ENCODE measurements at regions not wholly inside any gene's neighbourhood (a gene's known extent, or its start where the extent isn't known, plus 50 kb on each side); places are given as distances from the start of the nearest gene placed in this dataset.

DNA sequence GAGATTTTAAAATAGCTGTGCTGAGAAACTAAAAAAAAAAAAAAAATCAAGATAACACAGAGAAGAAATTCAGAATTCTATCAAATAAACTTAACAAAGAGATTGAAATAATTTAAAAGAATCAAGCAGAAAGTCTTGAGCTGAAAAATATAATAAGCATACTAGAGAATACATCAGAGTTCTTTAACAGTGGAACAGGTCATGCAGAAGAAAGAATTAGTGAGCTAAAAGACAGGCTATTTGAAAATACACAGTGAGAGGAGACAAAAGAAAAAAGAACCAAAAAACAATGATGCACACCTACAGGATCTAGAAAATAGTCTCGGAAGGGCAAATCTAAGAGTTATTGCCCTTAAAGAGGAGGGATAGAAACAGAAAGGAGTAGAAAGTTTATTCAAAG, 548.1 kb downstream of the ADCYAP1 start:
- intact Hi-C loops (cut with DNase I) = no loop called here
- Histone ChIP-seq H3K9me3 (no peaks in the 10 kb centered on the region), H3K36me3 (ENCODE audit: insufficient read depth in 1 of 2, low read depth in 1 of 2) (no peaks in the 10 kb centered on the region), H3K4me1 (no peaks in the 10 kb centered on the region), H3K27ac (no peak overlapping the region), H3K4me3 (no peak overlapping the region), H3K27me3 (ENCODE audit: insufficient read depth in 3 of 3, low read length in 2 of 3) (no peaks in the 10 kb centered on the region)
- no peak for DNase-seq
- ATAC-seq = no peak
- WGBS, 3 donors = 0 to 93% (median 47%) methylated on average over 1 of the region's 1 CpG
- TF ChIP-seq, protein P1, sequence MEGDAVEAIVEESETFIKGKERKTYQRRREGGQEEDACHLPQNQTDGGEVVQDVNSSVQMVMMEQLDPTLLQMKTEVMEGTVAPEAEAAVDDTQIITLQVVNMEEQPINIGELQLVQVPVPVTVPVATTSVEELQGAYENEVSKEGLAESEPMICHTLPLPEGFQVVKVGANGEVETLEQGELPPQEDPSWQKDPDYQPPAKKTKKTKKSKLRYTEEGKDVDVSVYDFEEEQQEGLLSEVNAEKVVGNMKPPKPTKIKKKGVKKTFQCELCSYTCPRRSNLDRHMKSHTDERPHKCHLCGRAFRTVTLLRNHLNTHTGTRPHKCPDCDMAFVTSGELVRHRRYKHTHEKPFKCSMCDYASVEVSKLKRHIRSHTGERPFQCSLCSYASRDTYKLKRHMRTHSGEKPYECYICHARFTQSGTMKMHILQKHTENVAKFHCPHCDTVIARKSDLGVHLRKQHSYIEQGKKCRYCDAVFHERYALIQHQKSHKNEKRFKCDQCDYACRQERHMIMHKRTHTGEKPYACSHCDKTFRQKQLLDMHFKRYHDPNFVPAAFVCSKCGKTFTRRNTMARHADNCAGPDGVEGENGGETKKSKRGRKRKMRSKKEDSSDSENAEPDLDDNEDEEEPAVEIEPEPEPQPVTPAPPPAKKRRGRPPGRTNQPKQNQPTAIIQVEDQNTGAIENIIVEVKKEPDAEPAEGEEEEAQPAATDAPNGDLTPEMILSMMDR (IDR thresholded peaks at IDR 0.05) = no peak

DNA sequence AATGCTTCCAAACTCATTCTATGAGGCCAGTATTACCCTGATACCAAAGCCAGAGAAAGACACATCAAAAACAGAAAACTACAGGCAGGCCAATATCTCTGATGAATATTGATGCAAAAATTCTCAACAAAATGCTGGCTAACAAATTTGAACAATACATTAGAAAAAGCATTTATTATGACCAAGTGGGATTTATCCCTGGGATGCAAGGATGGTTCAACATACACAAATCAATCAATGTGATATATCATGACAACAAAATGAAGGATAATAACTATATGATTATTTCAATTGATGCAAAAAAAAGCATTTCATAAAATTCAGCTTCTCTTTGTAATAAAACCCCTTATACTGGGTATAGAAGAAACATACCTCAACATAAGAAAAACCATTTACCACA, 550.9 kb downstream of the ADCYAP1 start:
- no peaks in the 10 kb centered on the region for H3K4me1 ChIP-seq
- H3K4me3 ChIP-seq = no peak overlapping the region
- H3K9me3 ChIP-seq = peaks cover 4% of the 10 kb centered on the region
- DNase-seq (no peak), ATAC-seq (no peak)
- H3K27ac ChIP-seq = no peak overlapping the region
- intact Hi-C loops (cut with DNase I) = no loop called here
- no peaks in the 10 kb centered on the region for H3K27me3 ChIP-seq (ENCODE audit: insufficient read depth in 3 of 3, low read length in 2 of 3)
- TF ChIP-seq, protein P1 (IDR thresholded peaks at IDR 0.05) = no peak
- no peaks in the 10 kb centered on the region for H3K36me3 ChIP-seq (ENCODE audit: insufficient read depth in 1 of 2, low read depth in 1 of 2)

DNA sequence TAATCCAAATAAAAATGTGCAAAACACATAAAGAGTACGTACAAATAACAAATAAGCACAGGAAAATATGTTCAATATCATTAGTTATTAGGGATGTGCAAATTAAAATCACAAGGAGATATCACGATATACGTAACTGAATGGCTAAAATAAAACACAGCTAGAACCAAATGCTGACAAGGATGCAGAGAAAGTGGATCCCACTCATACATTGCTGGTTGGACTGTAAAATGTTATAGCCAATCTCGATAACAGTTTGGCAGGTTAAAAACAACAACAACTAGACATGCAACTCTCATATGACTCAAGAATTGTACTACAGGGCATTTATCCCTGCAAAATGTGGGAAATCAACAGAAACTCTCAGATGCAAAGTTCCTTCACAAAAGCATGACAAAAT, 553.9 kb downstream of the ADCYAP1 start:
- H3K27me3 ChIP-seq (ENCODE audit: insufficient read depth in 3 of 3, low read length in 2 of 3) = no peaks in the 10 kb centered on the region
- no peak overlapping the region for H3K27ac ChIP-seq
- intact Hi-C loops (cut with DNase I) = no loop called here
- peaks cover 4% of the 10 kb centered on the region for H3K9me3 ChIP-seq
- H3K4me1 ChIP-seq = no peaks in the 10 kb centered on the region
- ATAC-seq (no peak), DNase-seq (no peak)
- 45 to 86% (median 81%) methylated on average over 4 of the region's 4 CpGs for WGBS, 3 donors
- TF ChIP-seq, protein P1 (IDR thresholded peaks at IDR 0.05) = no peak
- H3K4me3 ChIP-seq = no peak overlapping the region
- no peaks in the 10 kb centered on the region for H3K36me3 ChIP-seq (ENCODE audit: insufficient read depth in 1 of 2, low read depth in 1 of 2)

DNA sequence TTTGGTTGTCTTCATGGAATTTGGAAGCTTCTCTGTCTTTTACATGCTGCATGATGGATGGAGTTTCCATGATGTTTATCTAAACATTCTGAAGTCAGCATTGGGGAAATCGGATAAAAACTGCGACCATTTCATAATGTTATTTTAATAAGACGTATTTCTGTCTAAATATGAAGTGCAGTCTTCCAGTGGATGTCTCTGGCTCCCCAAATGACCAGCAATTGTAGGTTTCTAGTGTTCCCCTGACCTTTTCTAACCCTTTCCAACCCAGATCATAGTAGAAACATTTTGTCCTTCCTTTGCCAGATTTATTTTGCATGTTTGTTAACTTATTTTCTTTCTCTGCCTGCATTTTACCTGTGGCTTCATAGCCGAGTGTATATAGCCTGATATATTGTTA, 559.3 kb downstream of the ADCYAP1 start:
- Histone ChIP-seq H3K27ac (no peak overlapping the region), H3K4me3 (no peak overlapping the region), H3K9me3 (no peaks in the 10 kb centered on the region), H3K27me3 (ENCODE audit: insufficient read depth in 3 of 3, low read length in 2 of 3) (no peaks in the 10 kb centered on the region), H3K4me1 (no peaks in the 10 kb centered on the region), H3K36me3 (ENCODE audit: insufficient read depth in 1 of 2, low read depth in 1 of 2) (no peaks in the 10 kb centered on the region)
- intact Hi-C loops (cut with DNase I) = no loop called here
- WGBS, 3 donors = 59 to 72% (median 68%) methylated on average over 4 of the region's 4 CpGs
- ATAC-seq (no peak), DNase-seq (no peak)
- TF ChIP-seq, protein P1 (IDR thresholded peaks at IDR 0.05) = no peak

DNA sequence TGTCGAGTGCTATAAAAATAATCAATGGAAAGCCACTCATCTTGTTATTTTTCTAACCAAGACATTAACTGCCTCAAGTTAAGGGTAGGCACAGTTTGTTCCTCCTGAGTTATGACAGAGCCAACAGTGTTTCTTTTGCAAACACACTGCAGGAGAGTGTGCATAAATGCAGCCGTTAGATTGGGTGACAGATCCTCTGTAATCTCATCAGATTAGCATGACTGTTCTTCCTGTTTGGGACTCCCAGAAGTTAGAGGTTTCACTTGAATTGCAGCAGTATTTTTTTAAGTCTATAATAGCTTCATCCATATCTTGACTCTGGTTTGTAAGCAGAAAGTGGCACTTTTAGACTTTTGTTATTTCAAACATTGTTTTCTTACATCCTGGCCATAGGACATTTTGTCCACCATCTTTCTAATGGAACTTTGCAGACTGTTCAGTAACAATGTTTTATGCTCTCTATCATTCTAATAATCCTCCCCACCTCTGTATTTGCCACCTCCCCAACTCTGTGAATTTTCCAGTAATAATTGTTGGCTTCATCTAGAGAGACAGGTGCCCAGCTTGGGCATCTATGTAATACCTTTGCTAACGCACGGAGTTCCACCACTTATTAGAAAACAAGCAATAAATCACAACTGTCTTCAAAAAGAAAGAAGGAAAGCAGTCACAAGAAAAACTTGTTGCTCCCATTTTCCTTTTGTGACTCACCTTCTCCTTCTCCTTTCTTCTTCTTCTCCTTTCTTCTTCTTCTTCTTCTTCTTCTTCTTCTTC, 560.0 kb downstream of the ADCYAP1 start:
- Histone ChIP-seq H3K4me3 (no peak overlapping the region), H3K27me3 (ENCODE audit: insufficient read depth in 3 of 3, low read length in 2 of 3) (no peaks in the 10 kb centered on the region), H3K9me3 (no peaks in the 10 kb centered on the region), H3K27ac (no peak overlapping the region), H3K4me1 (no peaks in the 10 kb centered on the region), H3K36me3 (ENCODE audit: insufficient read depth in 1 of 2, low read depth in 1 of 2) (no peaks in the 10 kb centered on the region)
- DNase-seq (no peak), ATAC-seq (no peak)
- WGBS, 3 donors = 34 to 47% (median 43%) methylated on average over 4 of the region's 4 CpGs
- intact Hi-C loops (cut with DNase I) = no loop called here
- TF ChIP-seq, protein P1 (IDR thresholded peaks at IDR 0.05) = no peak
